ENCODE measurements at regions not wholly inside any gene's neighbourhood (a gene's known extent, or its start where the extent isn't known, plus 50 kb on each side); places are given as distances from the start of the nearest gene placed in this dataset.

DNA sequence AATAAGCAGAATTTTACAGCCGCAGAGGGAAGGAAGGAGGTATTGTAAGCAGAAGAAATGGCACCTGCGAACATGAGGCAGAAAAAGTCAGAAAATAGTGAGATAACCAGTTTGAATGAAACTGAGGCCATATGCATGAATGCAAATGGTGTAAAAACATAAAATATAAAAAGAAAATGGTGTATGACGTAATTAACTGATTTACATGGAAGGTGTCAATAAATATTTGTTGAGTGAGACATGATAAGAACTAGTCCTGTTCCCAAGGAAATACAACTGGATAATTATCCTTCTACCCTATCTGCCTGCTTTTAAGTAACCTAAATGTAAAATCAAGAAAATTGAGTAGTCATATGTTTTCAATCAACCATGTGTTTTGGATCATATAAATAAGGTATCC is 178.1 kb upstream of the TOX3 start:
- no peak overlapping the region for H3K9ac ChIP-seq (ENCODE audit: low read depth, low read length, poor library complexity, severe bottlenecking)
- H3K4me3 ChIP-seq (ENCODE audit: low read length, poor library complexity, severe bottlenecking), result no peak overlapping the region
- H3K36me3 ChIP-seq (ENCODE audit: insufficient read depth, low read length), result no peaks in the 10 kb centered on the region
- H3K27me3 ChIP-seq (ENCODE audit: insufficient read depth, low read length, poor library complexity, severe bottlenecking), result no peaks in the 10 kb centered on the region
- no peaks in the 10 kb centered on the region for H3K9me3 ChIP-seq (ENCODE audit: insufficient read depth, low read depth, low read length)
- H2AFZ ChIP-seq (ENCODE audit: low read length), result no peak overlapping the region
- no peaks in the 10 kb centered on the region for H4K20me1 ChIP-seq (ENCODE audit: insufficient read depth, low read length, poor library complexity, severe bottlenecking)
- no peak overlapping the region for H3K4me2 ChIP-seq (ENCODE audit: low read depth, low read length, poor library complexity, severe bottlenecking)
- H3K79me2 ChIP-seq (ENCODE audit: insufficient read depth, low read length), result no peaks in the 10 kb centered on the region
- no peaks in the 10 kb centered on the region for H3K4me1 ChIP-seq (ENCODE audit: insufficient read depth, low read length, poor library complexity, severe bottlenecking)
- H3K9me2 ChIP-seq (replicated peaks; ENCODE audit: low read depth, low read length), result no peaks in the 10 kb centered on the region
- no peak for TF ChIP-seq EZH2phosphoT487 (IDR thresholded peaks at IDR 0.05; ENCODE audit: borderline replicate concordance)
- TF ChIP-seq, protein P1, sequence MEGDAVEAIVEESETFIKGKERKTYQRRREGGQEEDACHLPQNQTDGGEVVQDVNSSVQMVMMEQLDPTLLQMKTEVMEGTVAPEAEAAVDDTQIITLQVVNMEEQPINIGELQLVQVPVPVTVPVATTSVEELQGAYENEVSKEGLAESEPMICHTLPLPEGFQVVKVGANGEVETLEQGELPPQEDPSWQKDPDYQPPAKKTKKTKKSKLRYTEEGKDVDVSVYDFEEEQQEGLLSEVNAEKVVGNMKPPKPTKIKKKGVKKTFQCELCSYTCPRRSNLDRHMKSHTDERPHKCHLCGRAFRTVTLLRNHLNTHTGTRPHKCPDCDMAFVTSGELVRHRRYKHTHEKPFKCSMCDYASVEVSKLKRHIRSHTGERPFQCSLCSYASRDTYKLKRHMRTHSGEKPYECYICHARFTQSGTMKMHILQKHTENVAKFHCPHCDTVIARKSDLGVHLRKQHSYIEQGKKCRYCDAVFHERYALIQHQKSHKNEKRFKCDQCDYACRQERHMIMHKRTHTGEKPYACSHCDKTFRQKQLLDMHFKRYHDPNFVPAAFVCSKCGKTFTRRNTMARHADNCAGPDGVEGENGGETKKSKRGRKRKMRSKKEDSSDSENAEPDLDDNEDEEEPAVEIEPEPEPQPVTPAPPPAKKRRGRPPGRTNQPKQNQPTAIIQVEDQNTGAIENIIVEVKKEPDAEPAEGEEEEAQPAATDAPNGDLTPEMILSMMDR (conservative IDR thresholded peaks at IDR 0.05; ENCODE audit: low read length), result no peak
- H3F3A ChIP-seq (ENCODE audit: low read depth), result no peaks in the 10 kb centered on the region

DNA sequence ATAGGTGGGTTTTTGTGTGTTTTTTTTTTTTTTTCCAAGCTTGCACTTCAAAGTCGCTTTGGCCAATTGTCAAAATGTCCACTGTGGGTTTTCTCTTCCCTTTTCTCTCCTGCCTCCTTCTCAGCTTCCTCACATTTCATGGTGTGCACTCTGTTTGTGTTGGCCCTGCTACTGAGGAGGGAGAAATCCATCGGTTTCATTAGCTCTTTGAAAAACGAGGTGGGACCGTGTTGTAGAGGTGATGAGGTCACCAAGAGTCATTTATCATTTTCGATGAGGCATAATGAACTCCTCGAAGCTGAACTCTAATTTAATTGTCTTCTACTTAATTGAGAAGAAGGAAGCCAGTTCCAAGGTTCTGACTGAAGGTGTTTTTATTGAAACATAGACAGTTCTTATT is 174.4 kb upstream of the TOX3 start:
- H3K9me2 ChIP-seq (replicated peaks; ENCODE audit: low read depth, low read length), result no peaks in the 10 kb centered on the region
- no peak overlapping the region for H3K4me2 ChIP-seq (ENCODE audit: low read depth, low read length, poor library complexity, severe bottlenecking)
- H3K4me3 ChIP-seq (ENCODE audit: low read length, poor library complexity, severe bottlenecking), result no peak overlapping the region
- H2AFZ ChIP-seq (ENCODE audit: low read length), result no peak overlapping the region
- H3K9me3 ChIP-seq (ENCODE audit: insufficient read depth, low read depth, low read length), result no peaks in the 10 kb centered on the region
- H3K9ac ChIP-seq (ENCODE audit: low read depth, low read length, poor library complexity, severe bottlenecking), result no peak overlapping the region
- H3K4me1 ChIP-seq (ENCODE audit: insufficient read depth, low read length, poor library complexity, severe bottlenecking), result no peaks in the 10 kb centered on the region
- no peaks in the 10 kb centered on the region for H3K36me3 ChIP-seq (ENCODE audit: insufficient read depth, low read length)
- no peaks in the 10 kb centered on the region for H3F3A ChIP-seq (ENCODE audit: low read depth)
- TF ChIP-seq EZH2phosphoT487 (IDR thresholded peaks at IDR 0.05; ENCODE audit: borderline replicate concordance), result no peak
- TF ChIP-seq, protein P1 (conservative IDR thresholded peaks at IDR 0.05; ENCODE audit: low read length), result no peak
- H3K79me2 ChIP-seq (ENCODE audit: insufficient read depth, low read length), result no peaks in the 10 kb centered on the region
- no peaks in the 10 kb centered on the region for H4K20me1 ChIP-seq (ENCODE audit: insufficient read depth, low read length, poor library complexity, severe bottlenecking)
- H3K27me3 ChIP-seq (ENCODE audit: insufficient read depth, low read length, poor library complexity, severe bottlenecking), result no peaks in the 10 kb centered on the region

DNA sequence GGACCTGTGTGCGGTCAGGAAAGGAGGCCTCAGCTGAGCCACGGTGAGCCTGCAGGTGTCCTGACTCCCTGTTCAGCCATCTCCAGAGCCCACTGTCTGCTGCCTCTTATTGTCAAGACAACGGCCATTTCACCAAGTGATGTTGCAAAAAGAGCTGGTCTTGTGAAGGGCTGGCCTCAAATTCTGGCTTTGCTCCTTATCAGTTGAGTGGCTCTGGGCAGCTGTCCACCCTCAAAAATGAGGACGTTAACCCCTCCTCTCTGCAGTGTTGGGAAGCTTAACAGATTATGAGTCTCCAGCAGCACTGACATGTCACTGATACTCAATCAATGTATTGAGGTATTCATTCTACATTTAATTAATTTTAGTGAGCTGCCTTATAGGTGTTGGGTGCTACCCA is 171.1 kb upstream of the TOX3 start:
- no peaks in the 10 kb centered on the region for H3K79me2 ChIP-seq (ENCODE audit: insufficient read depth, low read length)
- H3K9me3 ChIP-seq (ENCODE audit: insufficient read depth, low read depth, low read length), result peaks cover 2% of the 10 kb centered on the region; the same call in 1 of the 2 replicates
- H2AFZ ChIP-seq (ENCODE audit: low read length), result no peak overlapping the region
- no peaks in the 10 kb centered on the region for H3F3A ChIP-seq (ENCODE audit: low read depth)
- no peak overlapping the region for H3K4me2 ChIP-seq (ENCODE audit: low read depth, low read length, poor library complexity, severe bottlenecking)
- no peaks in the 10 kb centered on the region for H3K27me3 ChIP-seq (ENCODE audit: insufficient read depth, low read length, poor library complexity, severe bottlenecking)
- TF ChIP-seq, protein P1 (conservative IDR thresholded peaks at IDR 0.05; ENCODE audit: low read length), result no peak
- no peak for TF ChIP-seq EZH2phosphoT487 (IDR thresholded peaks at IDR 0.05; ENCODE audit: borderline replicate concordance)
- H3K4me3 ChIP-seq (ENCODE audit: low read length, poor library complexity, severe bottlenecking), result no peak overlapping the region
- H4K20me1 ChIP-seq (ENCODE audit: insufficient read depth, low read length, poor library complexity, severe bottlenecking), result no peaks in the 10 kb centered on the region
- H3K36me3 ChIP-seq (ENCODE audit: insufficient read depth, low read length), result no peaks in the 10 kb centered on the region
- no peaks in the 10 kb centered on the region for H3K9me2 ChIP-seq (replicated peaks; ENCODE audit: low read depth, low read length)
- H3K9ac ChIP-seq (ENCODE audit: low read depth, low read length, poor library complexity, severe bottlenecking), result no peak overlapping the region
- H3K4me1 ChIP-seq (ENCODE audit: insufficient read depth, low read length, poor library complexity, severe bottlenecking), result no peaks in the 10 kb centered on the region

Measured in Loucy (cell line).